ENCODE measurements at regions not wholly inside any gene's neighbourhood (a gene's known extent, or its start where the extent isn't known, plus 50 kb on each side); places are given as distances from the start of the nearest gene placed in this dataset.

DNA sequence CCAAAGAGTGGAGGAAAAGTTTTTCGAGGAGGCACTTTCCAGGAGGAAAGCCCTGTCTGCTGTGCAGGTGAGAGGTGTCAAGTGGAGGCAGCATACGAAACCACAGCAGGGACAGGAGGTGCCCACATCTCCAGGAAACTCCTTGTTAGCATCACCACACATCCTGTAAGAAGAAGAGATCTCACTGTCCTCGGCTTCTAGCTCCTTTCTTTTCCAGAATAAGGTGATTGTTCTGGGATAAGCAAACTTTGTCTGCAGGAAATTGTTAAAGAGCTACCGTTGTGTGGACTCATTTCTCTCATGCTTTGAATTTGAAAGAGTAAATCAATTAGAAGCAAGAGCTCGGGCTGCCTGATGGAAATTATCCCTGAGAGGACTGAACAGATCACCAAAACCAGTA lies 269.4 kb downstream of the CXCL12 start:
- TF ChIP-seq, protein P1, sequence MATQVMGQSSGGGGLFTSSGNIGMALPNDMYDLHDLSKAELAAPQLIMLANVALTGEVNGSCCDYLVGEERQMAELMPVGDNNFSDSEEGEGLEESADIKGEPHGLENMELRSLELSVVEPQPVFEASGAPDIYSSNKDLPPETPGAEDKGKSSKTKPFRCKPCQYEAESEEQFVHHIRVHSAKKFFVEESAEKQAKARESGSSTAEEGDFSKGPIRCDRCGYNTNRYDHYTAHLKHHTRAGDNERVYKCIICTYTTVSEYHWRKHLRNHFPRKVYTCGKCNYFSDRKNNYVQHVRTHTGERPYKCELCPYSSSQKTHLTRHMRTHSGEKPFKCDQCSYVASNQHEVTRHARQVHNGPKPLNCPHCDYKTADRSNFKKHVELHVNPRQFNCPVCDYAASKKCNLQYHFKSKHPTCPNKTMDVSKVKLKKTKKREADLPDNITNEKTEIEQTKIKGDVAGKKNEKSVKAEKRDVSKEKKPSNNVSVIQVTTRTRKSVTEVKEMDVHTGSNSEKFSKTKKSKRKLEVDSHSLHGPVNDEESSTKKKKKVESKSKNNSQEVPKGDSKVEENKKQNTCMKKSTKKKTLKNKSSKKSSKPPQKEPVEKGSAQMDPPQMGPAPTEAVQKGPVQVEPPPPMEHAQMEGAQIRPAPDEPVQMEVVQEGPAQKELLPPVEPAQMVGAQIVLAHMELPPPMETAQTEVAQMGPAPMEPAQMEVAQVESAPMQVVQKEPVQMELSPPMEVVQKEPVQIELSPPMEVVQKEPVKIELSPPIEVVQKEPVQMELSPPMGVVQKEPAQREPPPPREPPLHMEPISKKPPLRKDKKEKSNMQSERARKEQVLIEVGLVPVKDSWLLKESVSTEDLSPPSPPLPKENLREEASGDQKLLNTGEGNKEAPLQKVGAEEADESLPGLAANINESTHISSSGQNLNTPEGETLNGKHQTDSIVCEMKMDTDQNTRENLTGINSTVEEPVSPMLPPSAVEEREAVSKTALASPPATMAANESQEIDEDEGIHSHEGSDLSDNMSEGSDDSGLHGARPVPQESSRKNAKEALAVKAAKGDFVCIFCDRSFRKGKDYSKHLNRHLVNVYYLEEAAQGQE (IDR thresholded peaks at IDR 0.05; ENCODE audit: insufficient read depth in 1 of 2, low read depth in 2 of 2, low read length in 2 of 2) = no peak
- TF ChIP-seq POLR2AphosphoS5 (IDR thresholded peaks at IDR 0.05; ENCODE audit: low read depth, low read length) (no peak), TAF1 (IDR thresholded peaks at IDR 0.05; ENCODE audit: borderline replicate concordance, insufficient read depth, low read length) (no peak), SIN3A (IDR thresholded peaks at IDR 0.05; ENCODE audit: borderline replicate concordance, insufficient read depth, low read length) (no peak)
